CD4-positive, alpha-beta T cell treated with Interleukin-4 for 1 hour (primary cell): ENCODE measurements at regions not wholly inside any gene's neighbourhood (a gene's known extent, or its start where the extent isn't known, plus 50 kb on each side); places are given as distances from the start of the nearest gene placed in this dataset.

Experiments used
- DNase-seq, 2 donors: peaks; one replicate each; pipeline ENCODE4 v3.0.0-alpha.2; 2020 to 2022

DNA sequence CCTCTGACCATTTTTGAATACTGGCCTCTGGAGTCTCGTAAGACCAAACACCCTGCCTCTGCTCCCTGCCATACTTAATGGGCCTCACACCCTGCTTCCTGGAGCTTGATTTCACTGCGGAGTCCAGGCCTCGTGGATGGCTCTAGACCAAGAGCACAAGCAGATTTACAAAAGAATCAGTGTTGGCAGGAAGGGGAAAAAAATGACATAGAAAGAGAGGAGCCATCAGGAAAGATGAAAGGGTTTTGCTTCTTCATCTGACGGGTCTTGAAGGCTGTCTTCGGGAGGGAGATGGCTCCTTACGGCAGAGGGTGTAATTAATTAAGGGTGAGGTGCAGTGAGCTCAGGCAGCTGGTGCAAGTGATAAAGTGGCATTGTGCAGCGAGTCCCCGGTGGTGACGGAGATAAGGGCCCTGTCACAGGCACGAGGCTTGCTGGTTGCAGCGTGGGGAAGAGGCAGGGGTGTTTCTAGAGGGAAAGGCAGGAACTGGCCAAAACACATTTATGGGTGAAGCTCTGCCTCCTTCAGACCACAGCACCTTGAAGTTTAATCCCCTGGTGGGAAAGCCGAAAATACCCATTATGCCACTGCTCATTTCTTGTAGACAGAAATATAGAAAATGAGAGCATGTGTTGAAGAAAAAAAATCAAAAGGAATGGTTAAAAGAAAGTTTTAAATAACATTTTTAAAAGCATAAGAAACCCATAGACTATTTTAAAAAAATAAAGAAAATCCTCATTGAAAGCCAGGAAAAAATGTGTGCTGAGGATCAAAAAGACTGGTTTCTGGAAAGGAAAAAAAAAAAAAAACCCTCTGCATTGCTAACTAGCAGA is 128.6 kb upstream of the LRFN2 start:
- DNase-seq = no peak

GRCh38 chr6:40714576-40715564 is 127.7 kb upstream of the LRFN2 start:
- DNase-seq = no peak

GRCh38 chr6:40714143-40714542 is 127.0 kb upstream of the LRFN2 start:
- DNase-seq = no peak

DNA sequence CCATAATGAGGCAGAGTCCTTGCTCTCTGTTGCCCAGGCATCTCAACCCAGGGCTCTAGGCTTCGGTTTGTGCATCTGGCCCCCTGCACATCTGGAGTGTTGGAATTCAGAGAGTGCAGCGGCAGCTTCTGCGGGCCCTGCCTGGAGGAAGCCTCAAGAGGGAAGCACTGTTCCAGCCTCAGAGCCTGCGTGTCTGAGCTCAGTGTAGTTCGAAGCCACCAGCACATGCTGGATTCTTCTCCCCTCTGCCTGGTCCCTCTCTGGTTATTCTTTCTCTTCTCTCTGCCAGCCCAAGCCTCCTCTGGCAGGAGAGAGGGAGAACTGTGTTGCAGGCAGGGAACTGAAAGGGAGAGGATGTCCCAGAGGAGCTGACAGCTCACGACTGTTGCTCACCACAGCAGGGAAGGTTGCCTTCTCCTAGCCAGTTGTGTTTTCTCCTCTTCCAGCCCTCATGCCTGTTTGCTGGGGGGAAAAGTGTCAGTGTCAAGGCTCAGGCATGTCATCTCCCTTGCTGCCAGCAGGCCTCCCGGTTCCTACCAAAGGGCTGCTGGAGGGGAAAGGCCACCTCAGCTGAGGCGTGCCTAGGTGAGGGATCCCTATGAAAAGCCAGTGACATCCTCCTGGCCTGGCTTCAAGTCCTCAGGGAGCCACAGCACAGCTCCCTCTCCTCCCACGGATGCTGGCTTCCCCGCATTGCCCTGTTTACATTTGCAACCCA is 126.0 kb upstream of the LRFN2 start:
- no peak for DNase-seq

- no peak for DNase-seq
These were observed 123.6 kb upstream of the LRFN2 start for GRCh38 chr6:40710626-40711330.

DNA sequence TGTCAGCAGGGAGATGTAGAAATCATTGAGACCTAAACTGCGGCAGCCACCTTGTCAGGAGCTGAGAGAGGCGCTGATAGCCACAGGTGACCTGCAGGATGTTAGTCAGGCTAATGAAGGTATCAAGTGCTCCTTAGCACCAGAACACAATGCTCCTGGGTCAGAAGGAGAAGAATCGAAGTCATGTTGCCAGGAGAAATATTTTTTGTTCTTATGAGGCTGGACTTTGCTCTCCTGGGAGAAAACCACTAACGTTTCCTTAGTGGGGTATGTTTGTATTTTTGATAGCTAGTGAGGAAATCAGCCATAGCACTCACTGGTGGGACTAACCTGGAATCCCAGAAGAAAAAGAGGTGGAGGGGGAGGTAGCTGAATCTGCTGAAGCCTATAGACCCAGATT is 120.9 kb upstream of the LRFN2 start:
- DNase-seq = no peak

DNA sequence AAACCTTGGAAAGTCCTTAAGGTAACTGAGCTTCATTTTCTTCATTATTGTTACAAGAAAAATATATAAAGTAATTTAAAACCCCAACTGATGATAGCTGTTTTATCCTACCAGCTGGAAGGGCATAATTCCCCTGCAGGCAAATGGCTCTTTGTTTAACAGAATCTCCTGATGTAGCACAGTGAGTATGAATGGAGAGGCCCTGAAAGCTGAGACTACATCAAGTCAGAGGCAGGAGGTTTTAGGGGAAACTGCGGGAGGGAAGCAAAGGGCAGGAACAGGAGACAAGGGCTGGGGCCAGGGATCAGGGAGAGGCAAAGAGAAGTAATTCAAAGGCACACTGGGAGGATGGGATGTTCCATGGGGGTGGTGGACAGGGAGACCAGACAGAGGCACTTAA is 119.0 kb upstream of the LRFN2 start:
- DNase-seq = no peak

DNA sequence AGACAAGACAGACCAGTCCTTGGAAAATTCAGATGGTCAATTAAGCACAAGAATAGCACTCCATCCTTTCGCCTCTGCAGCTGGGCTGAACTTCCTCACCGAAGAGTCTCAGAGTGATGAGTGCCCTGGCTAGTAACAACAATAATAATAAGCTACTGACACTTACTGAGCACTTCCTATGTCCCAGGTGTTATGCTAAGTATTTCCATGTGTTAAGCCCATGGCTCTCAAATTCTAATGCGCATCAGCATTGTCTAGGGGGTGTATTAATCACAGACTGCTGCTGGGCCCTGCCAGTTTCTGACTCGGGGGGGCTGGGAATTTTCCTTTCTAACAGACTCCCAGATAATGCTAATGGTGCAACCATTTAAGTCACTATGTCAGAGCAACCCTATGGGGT is 118.2 kb upstream of the LRFN2 start:
- no peak for DNase-seq

DNA sequence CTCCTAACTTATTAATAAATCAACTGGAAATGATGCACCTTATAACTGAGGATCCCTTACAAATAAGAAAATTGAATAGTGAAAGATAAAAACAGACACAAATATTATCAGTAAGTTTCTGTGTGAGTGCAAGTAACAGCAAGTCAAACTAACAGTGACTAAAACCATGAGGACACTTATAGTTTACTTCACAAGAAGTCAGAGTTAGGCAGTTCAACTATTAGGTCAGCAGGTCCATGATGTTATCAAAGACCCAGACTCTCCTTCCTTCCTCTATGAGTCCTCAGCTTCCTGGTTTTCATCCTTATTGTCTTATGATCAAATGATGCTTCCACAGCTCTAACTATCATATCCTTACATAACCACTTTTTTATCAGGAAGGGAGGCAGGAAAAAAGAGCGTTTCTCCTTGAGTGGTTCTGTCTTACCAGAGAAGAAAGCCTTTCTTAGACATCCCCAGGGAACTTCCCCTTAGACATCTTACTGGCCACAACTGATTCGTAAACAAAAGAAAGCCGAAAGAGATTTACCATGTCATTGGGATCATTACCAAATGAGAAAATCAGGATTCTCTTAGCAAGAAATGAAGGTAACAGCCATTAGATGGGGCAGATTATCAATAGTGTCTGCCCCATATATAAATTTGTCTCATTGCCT is 114.3 kb upstream of the LRFN2 start:
- no peak for DNase-seq

DNA sequence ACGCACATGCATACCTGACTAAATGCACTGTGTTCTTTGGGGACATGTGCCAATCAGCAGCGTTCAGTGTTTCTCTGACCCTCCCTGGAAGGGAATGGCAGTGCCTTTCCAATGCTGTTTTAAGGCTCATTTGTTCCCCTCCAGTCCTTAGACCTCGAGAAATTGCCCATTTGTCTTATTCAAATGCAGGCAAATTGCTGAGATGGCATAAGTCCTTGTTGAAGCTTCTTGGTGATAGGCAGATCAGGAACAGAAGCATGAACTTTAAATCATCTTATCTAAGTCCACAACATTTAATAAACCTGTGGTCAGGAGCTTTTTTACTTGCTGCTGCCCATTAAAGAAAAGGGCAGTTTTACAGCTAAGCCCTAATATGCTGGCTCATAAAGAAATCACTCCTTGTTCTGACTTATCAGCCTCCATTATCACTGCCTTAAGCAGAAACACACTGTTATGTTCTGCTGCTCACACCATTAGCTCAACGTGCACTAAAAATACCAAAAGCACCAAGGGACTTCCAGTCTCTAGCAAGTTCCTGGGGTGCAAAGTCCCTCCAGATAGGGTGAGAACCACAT is 112.9 kb upstream of the LRFN2 start:
- no peak for DNase-seq

DNA sequence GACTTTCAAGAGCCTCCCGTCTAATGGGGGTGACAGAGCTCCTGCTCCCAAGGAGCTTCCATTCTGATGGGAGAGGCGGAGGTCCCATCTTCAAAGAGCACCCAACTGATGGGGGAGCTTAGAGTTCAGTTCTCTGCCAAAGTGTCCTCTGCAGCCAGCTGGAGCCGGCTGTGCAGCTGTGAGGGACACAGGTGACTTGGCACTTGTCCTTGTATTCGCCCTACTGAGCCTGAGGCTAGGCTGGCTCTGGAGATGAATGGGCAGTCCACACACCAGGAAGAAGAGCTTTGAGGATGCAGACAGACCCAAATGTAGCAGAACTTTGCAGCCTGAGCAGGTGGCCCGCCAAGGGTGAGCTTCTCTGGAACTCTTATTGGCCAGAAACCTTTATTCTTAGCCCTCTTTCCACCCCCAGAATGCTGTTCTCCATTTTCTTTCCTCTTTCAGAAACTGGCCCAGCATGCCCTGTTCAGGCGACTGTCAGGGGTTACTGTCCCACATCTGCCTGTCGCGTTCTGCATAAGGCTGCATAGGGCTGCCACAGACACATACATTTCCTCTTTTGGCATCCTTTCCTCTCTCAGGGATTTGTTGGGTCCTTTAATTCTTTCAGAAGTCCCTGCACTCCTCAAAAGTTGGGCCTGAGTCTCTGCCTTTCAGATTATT is 108.7 kb upstream of the LRFN2 start:
- DNase-seq = no peak

GRCh38 chr6:40695114-40695513 is 108.0 kb upstream of the LRFN2 start:
- no peak for DNase-seq

DNA sequence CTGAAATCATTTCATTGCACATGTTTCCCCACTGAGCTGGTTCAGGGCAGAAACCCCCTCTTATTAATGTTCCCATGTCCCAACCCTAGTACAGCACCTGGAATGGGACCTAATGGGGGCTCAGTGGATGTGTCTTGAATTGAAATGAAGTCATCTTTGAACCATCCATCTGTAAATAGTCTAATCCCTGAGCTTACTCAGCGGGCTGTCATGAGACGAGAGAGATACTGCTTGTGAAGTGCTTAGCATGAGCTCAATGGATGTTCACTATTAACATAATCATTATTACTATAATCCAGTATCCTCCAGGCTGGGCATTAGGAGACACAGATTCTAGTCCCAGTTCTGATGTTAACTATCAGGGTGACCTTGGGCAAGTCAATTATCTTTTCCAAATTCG is 106.6 kb upstream of the LRFN2 start:
- DNase-seq = no peak

GRCh38 chr6:40692337-40692736 is 105.2 kb upstream of the LRFN2 start:
- DNase-seq = no peak

- DNase-seq = no peak
These were observed 102.0 kb upstream of the LRFN2 start for GRCh38 chr6:40689185-40689584.

GRCh38 chr6:40688214-40688761 is 101.1 kb upstream of the LRFN2 start:
- DNase-seq = no peak

GRCh38 chr6:40685862-40686261 is 98.7 kb upstream of the LRFN2 start:
- no peak for DNase-seq

DNA sequence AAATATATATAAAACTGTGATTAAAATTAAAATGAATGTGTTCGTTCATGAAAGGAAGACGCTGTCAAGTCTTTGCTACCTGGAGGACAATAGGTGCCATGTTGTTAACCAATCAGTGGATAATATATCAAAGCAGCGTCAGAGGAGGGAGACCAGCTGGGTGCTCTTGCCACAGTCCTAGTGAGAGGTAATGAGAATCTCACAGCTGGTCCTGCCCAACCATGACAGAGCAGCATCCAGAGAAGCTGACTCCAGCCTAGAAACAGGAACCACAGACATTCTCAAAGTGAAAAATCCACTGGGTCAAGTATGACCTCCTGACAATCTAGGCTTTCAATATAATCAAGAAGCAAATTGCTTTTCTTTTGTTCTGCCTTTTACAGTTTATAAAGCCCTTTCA is 94.5 kb upstream of the LRFN2 start:
- DNase-seq = no peak

DNA sequence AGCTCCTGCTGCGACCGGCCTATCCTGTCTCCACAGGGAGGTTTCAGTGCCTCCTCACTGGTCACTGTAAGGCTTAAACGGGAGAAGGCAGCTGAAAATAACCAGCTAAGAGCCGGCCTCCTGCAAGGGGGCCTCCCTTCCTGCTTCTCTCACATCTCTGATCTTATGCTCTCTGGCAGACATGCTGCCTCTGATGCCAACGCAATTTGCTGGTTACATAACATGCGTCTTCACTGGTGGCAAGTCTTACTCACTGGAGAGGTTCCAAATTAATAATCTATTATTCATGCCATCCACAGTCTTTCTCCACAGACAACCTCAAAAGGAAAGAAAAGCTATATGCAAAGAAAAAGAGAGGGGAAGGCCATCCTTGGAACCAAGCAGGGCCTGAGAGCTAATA is 91.8 kb upstream of the LRFN2 start:
- no peak for DNase-seq

- no peak for DNase-seq
These were observed 87.0 kb upstream of the LRFN2 start for GRCh38 chr6:40674170-40674569.

DNA sequence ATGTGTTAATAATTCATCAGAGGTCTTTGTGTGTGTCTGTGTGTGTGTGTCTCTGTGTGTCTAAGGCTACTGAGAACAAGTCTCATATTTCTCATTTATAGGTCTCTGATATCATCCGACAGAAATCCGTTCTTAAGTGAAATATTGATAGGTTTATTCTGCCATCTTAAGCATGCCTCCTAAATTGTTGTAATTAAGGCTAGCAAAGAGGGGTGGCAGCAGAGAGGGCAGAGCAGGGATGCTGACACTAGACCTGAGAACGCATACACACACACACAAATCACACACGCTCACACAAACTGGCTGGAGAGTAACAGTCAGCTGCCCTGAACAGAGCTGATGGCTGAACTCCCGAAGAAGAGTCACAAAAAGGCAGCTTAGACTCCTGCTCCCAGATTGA is 84.9 kb upstream of the LRFN2 start:
- DNase-seq = no peak
